ENCODE measurements at regions not wholly inside any gene's neighbourhood (a gene's known extent, or its start where the extent isn't known, plus 50 kb on each side); places are given as distances from the start of the nearest gene placed in this dataset.

DNA sequence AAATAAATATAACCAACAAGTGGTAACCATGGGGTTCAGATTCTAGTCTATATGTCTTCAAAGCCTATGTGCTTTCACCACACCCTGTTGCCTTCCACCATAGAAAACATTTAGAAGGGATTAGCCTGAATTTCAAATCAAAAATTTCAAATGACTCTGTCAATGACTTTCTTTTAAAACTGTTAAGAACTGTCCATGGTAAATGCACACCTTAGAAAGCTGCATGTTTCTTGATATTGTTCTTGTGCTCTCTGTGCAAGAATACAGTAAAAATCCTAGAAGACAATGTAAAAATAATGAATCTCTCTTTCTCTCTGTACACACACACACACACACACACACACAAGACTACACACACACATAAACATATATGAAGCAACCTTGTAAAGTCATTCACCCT is 74.6 kb upstream of the EXOC1L start:
- Histone ChIP-seq H3K4me2 (ENCODE audit: low read length) (no peak overlapping the region), H3K4me1 (ENCODE audit: control insufficient read depth in 1 of 2, insufficient read depth in 2 of 2, low read length in 2 of 2) (no peaks in the 10 kb centered on the region), H3K23ac (ENCODE audit: low read length) (no peak overlapping the region), H4K8ac (ENCODE audit: low read depth, low read length) (no peak overlapping the region), H3K27me3 (ENCODE audit: insufficient read depth, low read length) (no peaks in the 10 kb centered on the region), H3K9me3 (ENCODE audit: insufficient read depth, low read depth, low read length) (no peaks in the 10 kb centered on the region), H3K36me3 (ENCODE audit: control insufficient read depth in 1 of 2, insufficient read depth in 2 of 2, low read length in 2 of 2) (no peaks in the 10 kb centered on the region), H3K79me1 (ENCODE audit: low read length) (no peaks in the 10 kb centered on the region), H2BK12ac (ENCODE audit: low read length) (no peak overlapping the region), H2BK5ac (ENCODE audit: low read depth, low read length, poor library complexity) (no peak overlapping the region), H3K9ac (ENCODE audit: low read length) (no peak overlapping the region), H3K27ac (ENCODE audit: low read depth, low read length) (no peak overlapping the region), H3K14ac (ENCODE audit: low read length) (no peak overlapping the region), H2AK5ac (ENCODE audit: low read length) (no peak overlapping the region), H3K4me3 (ENCODE audit: low read depth, low read length) (no peak overlapping the region), H3K79me2 (ENCODE audit: control insufficient read depth, insufficient read depth, low read length, poor library complexity) (no peaks in the 10 kb centered on the region), H2BK120ac (ENCODE audit: insufficient read depth, low read length, poor library complexity) (no peak overlapping the region), H3K18ac (ENCODE audit: low read length) (no peak overlapping the region), H4K91ac (ENCODE audit: low read depth, low read length) (no peak overlapping the region), H2AFZ (ENCODE audit: insufficient read depth, low read length, poor library complexity) (no peak overlapping the region), H3K4ac (ENCODE audit: low read depth, low read length) (no peak overlapping the region), H4K12ac (ENCODE audit: low read depth, low read length) (no peak overlapping the region)
- no peak for DNase-seq

DNA sequence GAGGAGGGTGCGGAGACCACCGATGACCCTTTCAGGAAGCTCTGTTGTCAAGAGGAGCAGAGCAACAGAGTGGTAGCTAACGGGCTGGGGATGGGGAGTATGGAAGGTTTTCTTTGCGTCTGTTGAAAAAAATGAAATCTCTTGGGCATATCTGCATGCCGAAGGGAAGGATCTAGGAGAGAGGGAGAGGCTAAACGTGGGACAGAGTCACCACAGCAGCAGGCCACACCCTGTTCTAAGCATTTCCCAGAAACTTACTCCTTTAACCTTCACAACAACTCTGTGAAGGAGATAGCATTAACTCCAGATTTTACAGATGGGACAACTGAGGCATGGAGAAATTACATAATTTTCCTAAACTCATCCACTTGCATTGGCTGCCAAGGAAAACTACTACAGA is 71.8 kb upstream of the EXOC1L start:
- H3K79me2 ChIP-seq (ENCODE audit: control insufficient read depth, insufficient read depth, low read length, poor library complexity) = no peaks in the 10 kb centered on the region
- H2BK120ac ChIP-seq (ENCODE audit: insufficient read depth, low read length, poor library complexity) = no peak overlapping the region
- H3K27me3 ChIP-seq (ENCODE audit: insufficient read depth, low read length) = no peaks in the 10 kb centered on the region
- no peak overlapping the region for H4K91ac ChIP-seq (ENCODE audit: low read depth, low read length)
- no peak overlapping the region for H3K9ac ChIP-seq (ENCODE audit: low read length)
- no peak overlapping the region for H3K23ac ChIP-seq (ENCODE audit: low read length)
- no peak overlapping the region for H4K8ac ChIP-seq (ENCODE audit: low read depth, low read length)
- no peak overlapping the region for H2BK12ac ChIP-seq (ENCODE audit: low read length)
- no peak overlapping the region for H3K4me2 ChIP-seq (ENCODE audit: low read length)
- no peak overlapping the region for H4K12ac ChIP-seq (ENCODE audit: low read depth, low read length)
- H3K27ac ChIP-seq (ENCODE audit: low read depth, low read length) = no peak overlapping the region
- H2AFZ ChIP-seq (ENCODE audit: insufficient read depth, low read length, poor library complexity) = no peak overlapping the region
- no peak overlapping the region for H3K4me3 ChIP-seq (ENCODE audit: low read depth, low read length)
- H3K9me3 ChIP-seq (ENCODE audit: insufficient read depth, low read depth, low read length) = no peaks in the 10 kb centered on the region
- no peak for DNase-seq
- WGBS (ENCODE audit: extremely low coverage, insufficient coverage, insufficient read length) = no CpG with 5 or more reads among the region's 6 CpGs
- no peak overlapping the region for H3K18ac ChIP-seq (ENCODE audit: low read length)
- no peaks in the 10 kb centered on the region for H3K79me1 ChIP-seq (ENCODE audit: low read length)
- no peak overlapping the region for H2AK5ac ChIP-seq (ENCODE audit: low read length)
- no peaks in the 10 kb centered on the region for H3K4me1 ChIP-seq (ENCODE audit: control insufficient read depth in 1 of 2, insufficient read depth in 2 of 2, low read length in 2 of 2)
- H3K14ac ChIP-seq (ENCODE audit: low read length) = no peak overlapping the region
- H3K4ac ChIP-seq (ENCODE audit: low read depth, low read length) = no peak overlapping the region
- H3K36me3 ChIP-seq (ENCODE audit: control insufficient read depth in 1 of 2, insufficient read depth in 2 of 2, low read length in 2 of 2) = no peaks in the 10 kb centered on the region
- no peak overlapping the region for H2BK5ac ChIP-seq (ENCODE audit: low read depth, low read length, poor library complexity)

- WGBS (ENCODE audit: extremely low coverage, insufficient coverage, insufficient read length) = no CpG with 5 or more reads among the region's 1 CpG
- Histone ChIP-seq H3K79me2 (ENCODE audit: control insufficient read depth, insufficient read depth, low read length, poor library complexity) (no peaks in the 10 kb centered on the region), H2BK12ac (ENCODE audit: low read length) (no peak overlapping the region)
Observed at GRCh38 chr4:55749666-55750065, 69.9 kb upstream of the EXOC1L start.

DNA sequence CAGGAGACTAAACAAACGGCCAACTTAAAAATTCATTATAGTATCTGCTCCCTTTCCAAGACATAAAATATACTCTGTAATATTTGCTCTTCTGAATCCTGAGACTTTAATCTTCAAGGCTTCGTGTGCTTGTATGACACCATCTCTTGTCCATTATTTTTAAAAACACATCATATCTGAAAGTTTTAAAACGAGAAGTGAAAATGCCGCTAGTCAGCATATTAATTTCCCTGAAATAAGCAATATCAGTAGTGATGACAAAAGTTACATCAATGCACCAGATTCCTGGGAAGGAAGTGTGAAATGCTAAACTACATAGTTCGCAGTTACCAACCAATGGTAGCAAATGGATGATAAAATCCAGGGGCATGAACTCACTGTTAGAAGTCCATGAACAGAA is 66.8 kb upstream of the EXOC1L start:
- no CpG with 5 or more reads among the region's 5 CpGs for WGBS (ENCODE audit: extremely low coverage, insufficient coverage, insufficient read length)
- H3K4me3 ChIP-seq (ENCODE audit: low read depth, low read length) = no peak overlapping the region
- no peak for DNase-seq

More at GRCh38 chr4:55749666-55750065, 69.9 kb upstream of the EXOC1L start:
- Histone ChIP-seq H3K9ac (ENCODE audit: low read length) (no peak overlapping the region), H3K79me1 (ENCODE audit: low read length) (no peaks in the 10 kb centered on the region), H3K27me3 (ENCODE audit: insufficient read depth, low read length) (no peaks in the 10 kb centered on the region), H4K91ac (ENCODE audit: low read depth, low read length) (no peak overlapping the region), H2BK120ac (ENCODE audit: insufficient read depth, low read length, poor library complexity) (no peak overlapping the region), H4K12ac (ENCODE audit: low read depth, low read length) (no peak overlapping the region), H2BK5ac (ENCODE audit: low read depth, low read length, poor library complexity) (no peak overlapping the region), H3K36me3 (ENCODE audit: control insufficient read depth in 1 of 2, insufficient read depth in 2 of 2, low read length in 2 of 2) (no peaks in the 10 kb centered on the region), H2AFZ (ENCODE audit: insufficient read depth, low read length, poor library complexity) (no peak overlapping the region), H3K9me3 (ENCODE audit: insufficient read depth, low read depth, low read length) (no peaks in the 10 kb centered on the region), H3K4me1 (ENCODE audit: control insufficient read depth in 1 of 2, insufficient read depth in 2 of 2, low read length in 2 of 2) (no peaks in the 10 kb centered on the region), H3K27ac (ENCODE audit: low read depth, low read length) (no peak overlapping the region), H2AK5ac (ENCODE audit: low read length) (no peak overlapping the region), H3K4me2 (ENCODE audit: low read length) (no peak overlapping the region), H4K8ac (ENCODE audit: low read depth, low read length) (no peak overlapping the region), H3K23ac (ENCODE audit: low read length) (no peak overlapping the region), H3K18ac (ENCODE audit: low read length) (no peak overlapping the region), H3K4me3 (ENCODE audit: low read depth, low read length) (no peak overlapping the region), H3K14ac (ENCODE audit: low read length) (no peak overlapping the region), H3K4ac (ENCODE audit: low read depth, low read length) (no peak overlapping the region)
- no peak for DNase-seq

More for the DNA sequence above, 66.8 kb upstream of the EXOC1L start:
- Histone ChIP-seq H2AFZ (ENCODE audit: insufficient read depth, low read length, poor library complexity) (no peak overlapping the region), H3K4ac (ENCODE audit: low read depth, low read length) (no peak overlapping the region), H4K12ac (ENCODE audit: low read depth, low read length) (no peak overlapping the region), H3K27me3 (ENCODE audit: insufficient read depth, low read length) (no peaks in the 10 kb centered on the region), H3K18ac (ENCODE audit: low read length) (no peak overlapping the region), H3K9ac (ENCODE audit: low read length) (no peak overlapping the region), H3K14ac (ENCODE audit: low read length) (no peak overlapping the region), H3K27ac (ENCODE audit: low read depth, low read length) (no peak overlapping the region), H2BK12ac (ENCODE audit: low read length) (no peak overlapping the region), H3K4me2 (ENCODE audit: low read length) (no peak overlapping the region), H4K91ac (ENCODE audit: low read depth, low read length) (no peak overlapping the region), H2BK5ac (ENCODE audit: low read depth, low read length, poor library complexity) (no peak overlapping the region), H3K4me1 (ENCODE audit: control insufficient read depth in 1 of 2, insufficient read depth in 2 of 2, low read length in 2 of 2) (no peaks in the 10 kb centered on the region), H3K36me3 (ENCODE audit: control insufficient read depth in 1 of 2, insufficient read depth in 2 of 2, low read length in 2 of 2) (no peaks in the 10 kb centered on the region), H3K9me3 (ENCODE audit: insufficient read depth, low read depth, low read length) (no peaks in the 10 kb centered on the region), H4K8ac (ENCODE audit: low read depth, low read length) (no peak overlapping the region), H2BK120ac (ENCODE audit: insufficient read depth, low read length, poor library complexity) (no peak overlapping the region), H2AK5ac (ENCODE audit: low read length) (no peak overlapping the region), H3K79me1 (ENCODE audit: low read length) (no peaks in the 10 kb centered on the region), H3K79me2 (ENCODE audit: control insufficient read depth, insufficient read depth, low read length, poor library complexity) (no peaks in the 10 kb centered on the region), H3K23ac (ENCODE audit: low read length) (no peak overlapping the region)

All from trophoblast cell (in vitro differentiated cells and primary cell).